Trophoblast cell (in vitro differentiated cells and primary cell): ENCODE measurements at regions not wholly inside any gene's neighbourhood (a gene's known extent, or its start where the extent isn't known, plus 50 kb on each side); places are given as distances from the start of the nearest gene placed in this dataset.
"Not testable (repeated sequence)": the region's sequence is repeated elsewhere in the genome, so short reads cannot be mapped to it uniquely, and the experiment has no call there.

Source experiments
- DNase-seq, 2 donors: peaks; one replicate each; pipeline ENCODE4 v3.0.0-alpha.2; 2016
- H2AFZ ChIP-seq: 2 replicates; pipeline ENCODE4 v1.6.1; 2013; ENCODE audit warnings: low read length, moderate library complexity, mild to moderate bottlenecking; ENCODE audit not compliant: insufficient read depth, poor library complexity
- H2AK5ac ChIP-seq: 2 replicates; pipeline ENCODE4 v1.6.1; 2013; ENCODE audit warnings: mild to moderate bottlenecking, low read length
- H2BK120ac ChIP-seq: 2 replicates; pipeline ENCODE4 v1.6.1; 2013; ENCODE audit warnings: low read length, mild to moderate bottlenecking, moderate library complexity; ENCODE audit not compliant: insufficient read depth, poor library complexity
- H2BK12ac ChIP-seq: 2 replicates; pipeline ENCODE4 v1.6.1; 2013; ENCODE audit warnings: mild to moderate bottlenecking, low read length, moderate library complexity
- H2BK5ac ChIP-seq: 2 replicates; pipeline ENCODE4 v1.6.1; 2013; ENCODE audit warnings: low read length, low read depth, moderate library complexity, mild to moderate bottlenecking; ENCODE audit not compliant: poor library complexity
- H3K14ac ChIP-seq: 2 replicates; pipeline ENCODE4 v1.6.1; 2013; ENCODE audit warnings: mild to moderate bottlenecking, low read length
- H3K18ac ChIP-seq: 2 replicates; pipeline ENCODE4 v1.6.1; 2013; ENCODE audit warnings: mild to moderate bottlenecking, low read length
- H3K23ac ChIP-seq: 2 replicates; pipeline ENCODE4 v1.6.1; 2013; ENCODE audit warnings: low read length
- H3K27ac ChIP-seq: 2 replicates; pipeline ENCODE4 v1.5.1; 2013; ENCODE audit warnings: low read depth, mild to moderate bottlenecking, inconsistent platforms, low read length, moderate library complexity
- H3K27me3 ChIP-seq: 2 replicates; pipeline ENCODE4 v1.6.1; 2013; ENCODE audit warnings: inconsistent platforms, mild to moderate bottlenecking, low read length, moderate library complexity; ENCODE audit not compliant: insufficient read depth
- H3K36me3 ChIP-seq, 2 experiments: 1 replicate in 1 of 2; 2 replicates in 1 of 2; pipeline ENCODE4 v1.6.1; 2013; ENCODE audit warnings: low read length in 2 of 2, mild to moderate bottlenecking in 2 of 2, moderate library complexity in 1 of 2; ENCODE audit not compliant: insufficient read depth in 2 of 2, control insufficient read depth in 1 of 2
- H3K4ac ChIP-seq: 2 replicates; pipeline ENCODE4 v1.6.1; 2013; ENCODE audit warnings: low read depth, mild to moderate bottlenecking, low read length, moderate library complexity
- H3K4me1 ChIP-seq, 2 experiments: 1 replicate in 1 of 2; 2 replicates in 1 of 2; pipeline ENCODE4 v1.6.1; 2013; ENCODE audit warnings: low read length in 2 of 2, mild to moderate bottlenecking in 2 of 2, moderate library complexity in 1 of 2; ENCODE audit not compliant: insufficient read depth in 2 of 2, control insufficient read depth in 1 of 2
- H3K4me2 ChIP-seq: 2 replicates; pipeline ENCODE4 v1.6.1; 2013; ENCODE audit warnings: inconsistent platforms, mild to moderate bottlenecking, low read length, moderate library complexity
- H3K4me3 ChIP-seq: 2 replicates; pipeline ENCODE4 v1.5.1; 2013; ENCODE audit warnings: mild to moderate bottlenecking, low read depth, low read length, inconsistent platforms
- H3K79me1 ChIP-seq: one replicate; pipeline ENCODE4 v1.6.1; 2013; ENCODE audit warnings: low read length
- H3K79me2 ChIP-seq: 2 replicates; pipeline ENCODE4 v1.6.1; 2013; ENCODE audit warnings: low read length, mild to moderate bottlenecking; ENCODE audit not compliant: control insufficient read depth, insufficient read depth, poor library complexity
- H3K9ac ChIP-seq: 2 replicates; pipeline ENCODE4 v1.6.1; 2013; ENCODE audit warnings: mild to moderate bottlenecking, low read length
- H3K9me3 ChIP-seq: 2 replicates; pipeline ENCODE4 v1.6.1; 2013; ENCODE audit warnings: low read depth, mild to moderate bottlenecking, control low read depth, inconsistent platforms, low read length; ENCODE audit not compliant: insufficient read depth
- H4K12ac ChIP-seq: 2 replicates; pipeline ENCODE4 v1.6.1; 2013; ENCODE audit warnings: low read depth, mild to moderate bottlenecking, low read length, moderate library complexity
- H4K8ac ChIP-seq: 2 replicates; pipeline ENCODE4 v1.6.1; 2013; ENCODE audit warnings: low read depth, mild to moderate bottlenecking, low read length, moderate library complexity
- H4K91ac ChIP-seq: one replicate; pipeline ENCODE4 v1.6.1; 2013; ENCODE audit warnings: low read depth, mild to moderate bottlenecking, low read length, moderate library complexity
- WGBS: extraction: QIAGEN DNeasy Blood & Tissue Kit; methylation state at CpG from one replicate; pipeline ENCODE4 v1.1.7; 2013; ENCODE audit warnings: missing lambda C conversion rate; ENCODE audit not compliant: insufficient read length, insufficient coverage; ENCODE audit errors: extremely low coverage; 5-methylcytosine and 5-hydroxymethylcytosine counted together

DNA sequence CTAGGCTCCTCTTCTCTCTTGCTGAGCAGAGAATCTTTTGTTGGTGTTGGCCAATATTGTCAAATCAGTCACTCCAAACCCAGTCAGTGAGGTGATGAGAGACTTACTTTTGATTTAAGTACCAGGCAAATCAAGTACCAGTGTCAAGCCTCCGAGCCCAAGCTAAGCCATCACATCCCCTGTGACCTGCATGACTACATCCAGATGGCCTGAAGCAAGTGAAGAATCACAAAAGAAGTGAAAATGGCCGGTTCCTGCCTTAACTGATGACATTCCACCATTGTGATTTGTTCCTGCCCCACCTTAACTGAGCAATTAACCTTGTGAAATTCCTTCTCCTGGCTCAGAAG lies 107.0 kb upstream of the DAB1 start:
- H4K91ac ChIP-seq, H3K9ac ChIP-seq, H4K8ac ChIP-seq, H3K4ac ChIP-seq, H3K79me2 ChIP-seq, H2AK5ac ChIP-seq, H2AFZ ChIP-seq, H3K27me3 ChIP-seq, H3K23ac ChIP-seq, H3K36me3 ChIP-seq, H3K4me2 ChIP-seq, H3K14ac ChIP-seq, H3K4me1 ChIP-seq, H3K18ac ChIP-seq, H3K4me3 ChIP-seq, H4K12ac ChIP-seq, H3K27ac ChIP-seq, H2BK5ac ChIP-seq, H3K9me3 ChIP-seq, H2BK120ac ChIP-seq, H2BK12ac ChIP-seq, H3K79me1 ChIP-seq: not testable (repeated sequence)
- WGBS, result no CpG with 5 or more reads among the region's 2 CpGs
- DNase-seq, result peak; percentile 20 to 27

DNA sequence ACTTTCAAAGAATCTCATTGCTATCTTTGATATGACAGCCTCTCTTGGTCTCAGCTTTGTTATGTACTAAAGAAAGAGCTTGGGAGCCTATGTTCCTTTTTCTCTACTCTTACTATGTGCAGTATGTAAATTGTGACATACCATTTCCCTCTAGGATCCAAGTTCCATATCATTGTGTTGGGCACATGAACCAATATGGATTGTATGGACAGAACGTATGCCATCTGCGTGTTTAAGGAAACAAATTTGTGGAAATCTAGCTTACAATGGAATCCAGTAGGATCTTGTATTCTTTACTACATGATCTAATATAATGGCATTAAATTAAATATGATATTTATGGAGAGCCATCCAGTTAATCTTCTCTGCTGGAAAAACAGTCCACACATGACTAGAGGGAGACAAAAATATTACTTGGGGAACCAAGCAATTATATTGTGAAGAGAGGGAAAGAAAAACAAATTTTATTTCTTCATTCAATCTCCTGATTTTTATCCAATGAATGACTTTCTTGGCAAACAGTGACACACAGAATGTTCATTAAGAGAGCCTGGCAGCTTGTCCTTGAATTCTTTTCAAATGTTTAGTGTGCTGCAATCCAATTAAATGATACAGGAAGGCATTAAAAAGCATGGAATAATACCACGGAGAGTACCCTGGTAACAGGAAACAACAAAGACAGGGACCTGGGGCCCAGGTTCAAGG lies 106.5 kb upstream of the DAB1 start:
- no peak overlapping the region for H2BK5ac ChIP-seq
- H3K79me2 ChIP-seq, result no peaks in the 10 kb centered on the region
- H3K23ac ChIP-seq, result no peak overlapping the region
- H2AK5ac ChIP-seq, result no peak overlapping the region
- H3K79me1 ChIP-seq, result no peaks in the 10 kb centered on the region
- no peaks in the 10 kb centered on the region for H3K36me3 ChIP-seq
- no peak for DNase-seq
- no peak overlapping the region for H4K12ac ChIP-seq
- no peak overlapping the region for H3K14ac ChIP-seq
- no peak overlapping the region for H4K8ac ChIP-seq
- no peak overlapping the region for H3K9ac ChIP-seq
- no peak overlapping the region for H3K4ac ChIP-seq
- H3K27me3 ChIP-seq, result no peaks in the 10 kb centered on the region
- no peak overlapping the region for H3K27ac ChIP-seq
- no peak overlapping the region for H2BK12ac ChIP-seq
- peaks cover 3% of the 10 kb centered on the region for H3K9me3 ChIP-seq
- H3K4me2 ChIP-seq, result no peak overlapping the region
- WGBS, result no CpG with 5 or more reads among the region's 3 CpGs
- no peak overlapping the region for H4K91ac ChIP-seq
- H3K18ac ChIP-seq, result no peak overlapping the region
- no peaks in the 10 kb centered on the region for H3K4me1 ChIP-seq
- H2BK120ac ChIP-seq, result no peak overlapping the region
- no peak overlapping the region for H2AFZ ChIP-seq
- no peak overlapping the region for H3K4me3 ChIP-seq

DNA sequence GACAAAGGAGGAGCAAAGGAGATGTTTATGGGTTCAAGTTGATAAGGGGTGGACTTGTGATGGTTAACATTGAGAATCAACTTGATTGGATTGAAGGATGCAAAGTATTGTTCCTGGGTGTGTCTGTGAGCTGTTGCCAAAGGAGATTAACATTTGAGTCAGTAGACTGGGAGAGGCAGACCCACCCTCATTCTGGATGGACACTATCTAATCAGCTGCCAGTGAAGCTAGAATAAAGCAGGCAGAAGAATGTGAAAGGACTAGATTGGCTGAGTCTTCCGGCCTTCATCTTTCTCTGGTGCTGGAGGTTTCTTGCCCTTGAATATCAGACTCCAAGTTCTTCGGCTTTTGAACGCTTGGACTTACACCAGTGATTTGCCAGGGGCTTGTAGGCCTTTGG lies 98.7 kb upstream of the DAB1 start:
- Histone ChIP-seq H3K4me1 (no peaks in the 10 kb centered on the region), H4K91ac (no peak overlapping the region), H3K27ac (no peak overlapping the region), H3K79me2 (no peaks in the 10 kb centered on the region), H2AFZ (no peak overlapping the region), H3K23ac (no peak overlapping the region), H4K12ac (no peak overlapping the region), H2AK5ac (no peak overlapping the region), H3K4me2 (no peak overlapping the region), H3K9me3 (no peaks in the 10 kb centered on the region), H2BK5ac (no peak overlapping the region), H3K14ac (no peak overlapping the region), H3K27me3 (no peaks in the 10 kb centered on the region), H3K4me3 (no peak overlapping the region), H2BK120ac (no peak overlapping the region), H3K9ac (no peak overlapping the region), H3K79me1 (no peaks in the 10 kb centered on the region), H3K18ac (no peak overlapping the region), H4K8ac (no peak overlapping the region), H3K36me3 (no peaks in the 10 kb centered on the region), H2BK12ac (no peak overlapping the region), H3K4ac (no peak overlapping the region)
- WGBS, result no CpG with 5 or more reads among the region's 3 CpGs
- no peak for DNase-seq

DNA sequence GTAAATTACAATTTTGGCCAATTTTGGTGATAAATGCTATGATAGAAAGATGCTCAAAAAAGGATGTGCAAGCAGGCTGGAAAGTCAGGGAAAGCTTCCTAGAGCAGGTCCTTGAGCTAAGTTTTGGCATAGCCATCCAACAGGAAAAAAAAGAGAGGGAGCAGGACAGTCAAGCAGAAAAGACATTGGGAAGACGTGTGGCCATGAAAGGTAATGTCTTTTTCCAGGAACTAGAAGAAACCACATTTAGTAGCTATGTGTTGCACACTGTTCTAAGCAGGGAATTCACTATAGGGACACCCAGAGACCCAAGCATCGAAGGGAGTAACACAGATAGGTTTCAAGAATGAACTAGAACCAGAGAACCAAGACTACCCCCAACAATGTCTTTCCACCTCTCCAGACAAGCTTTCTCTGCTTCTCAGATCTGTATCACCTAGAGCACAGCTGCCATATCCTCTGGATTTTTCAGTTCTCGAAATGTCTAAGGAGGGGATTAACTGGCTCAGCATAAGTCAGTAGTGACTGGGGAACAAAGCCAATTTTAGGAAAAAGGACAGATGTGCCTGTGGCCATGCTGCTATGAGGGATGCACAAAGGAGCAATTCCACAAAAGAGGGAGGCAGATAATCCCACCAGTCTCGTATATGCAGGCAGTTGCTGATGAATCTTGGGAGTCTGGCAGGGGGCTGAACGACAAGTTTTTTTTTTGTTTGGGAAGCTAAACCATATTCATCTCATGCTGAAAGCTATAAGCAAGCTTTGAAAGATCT lies 97.1 kb upstream of the DAB1 start:
- DNase-seq, result no peak
- no peak overlapping the region for H3K4ac ChIP-seq
- H2AK5ac ChIP-seq, result no peak overlapping the region
- no peaks in the 10 kb centered on the region for H3K9me3 ChIP-seq
- no peak overlapping the region for H3K27ac ChIP-seq
- H3K9ac ChIP-seq, result no peak overlapping the region
- H3K4me3 ChIP-seq, result no peak overlapping the region
- no peaks in the 10 kb centered on the region for H3K4me1 ChIP-seq
- H3K27me3 ChIP-seq, result no peaks in the 10 kb centered on the region
- H2BK120ac ChIP-seq, result no peak overlapping the region
- no peak overlapping the region for H4K91ac ChIP-seq
- H3K23ac ChIP-seq, result no peak overlapping the region
- no CpG with 5 or more reads among the region's 5 CpGs for WGBS
- H3K79me2 ChIP-seq, result no peaks in the 10 kb centered on the region
- no peak overlapping the region for H2BK12ac ChIP-seq
- H3K79me1 ChIP-seq, result no peaks in the 10 kb centered on the region
- H3K4me2 ChIP-seq, result no peak overlapping the region
- H4K8ac ChIP-seq, result no peak overlapping the region
- no peak overlapping the region for H3K14ac ChIP-seq
- no peak overlapping the region for H2AFZ ChIP-seq
- H3K18ac ChIP-seq, result no peak overlapping the region
- H2BK5ac ChIP-seq, result no peak overlapping the region
- no peaks in the 10 kb centered on the region for H3K36me3 ChIP-seq
- no peak overlapping the region for H4K12ac ChIP-seq
